OCI-LY7 (cell line): ENCODE measurements at regions not wholly inside any gene's neighbourhood (a gene's known extent, or its start where the extent isn't known, plus 50 kb on each side); places are given as distances from the start of the nearest gene placed in this dataset.

ENCODE experiments used
- BruUV-seq: library from RNA; stranded (reverse); fragments of 400-500 nt; replicated peaks from 2 replicates; lab custom pipeline; 2021; lab: Mats Ljungman, UMichigan
- CTCF ChIA-PET: fragments of 300-600 bp; sonication (Branson Sonifier 250); formaldehyde crosslinking; loops from one replicate; lab custom pipeline; 2022; ENCODE audit warnings: antibody characterized with exemption; ENCODE audit not compliant: unreplicated experiment; lab: Charles Lee
- POLR2A ChIA-PET: fragments of 300-600 bp; sonication (Branson Sonifier 250); formaldehyde crosslinking; loops from one replicate; lab custom pipeline; 2022; ENCODE audit warnings: antibody characterized with exemption; lab: Charles Lee
- DNase-seq: peaks from one replicate; pipeline ENCODE4 v3.0.0-alpha.2; 2015; ENCODE audit warnings: low spot score
- H2AFZ ChIP-seq: fragments of 200-600 bp; sonication (generic), shearing (Covaris generic); 2 replicates; pipeline ENCODE4 v1.6.1; 2014; ENCODE audit warnings: mild to moderate bottlenecking, antibody characterized with exemption, low read length, moderate library complexity
- H3K27ac ChIP-seq: fragments of 200-600 bp; sonication (generic); 2 replicates; pipeline ENCODE4 v1.5.1; 2014; ENCODE audit warnings: mixed run types, low read depth, mild to moderate bottlenecking, moderate library complexity, low read length, inconsistent platforms; ENCODE audit not compliant: poor library complexity, severe bottlenecking
- H3K36me3 ChIP-seq: fragments of 200-600 bp; sonication (generic); 2 replicates; pipeline ENCODE4 v1.6.1; 2014; ENCODE audit warnings: mild to moderate bottlenecking, antibody characterized with exemption, low read length, moderate library complexity, mixed read lengths; ENCODE audit not compliant: insufficient read depth
- H3K4me1 ChIP-seq: fragments of 200-600 bp; sonication (generic); 2 replicates; pipeline ENCODE4 v1.5.1; 2014; ENCODE audit warnings: mild to moderate bottlenecking, low read length; ENCODE audit not compliant: insufficient read depth, poor library complexity, severe bottlenecking
- H3K4me2 ChIP-seq: fragments of 200-600 bp; sonication (generic); 2 replicates; pipeline ENCODE4 v1.6.1; 2014; ENCODE audit warnings: mild to moderate bottlenecking, low read length
- H3K4me3 ChIP-seq: fragments of 200-600 bp; sonication (generic); 2 replicates; pipeline ENCODE4 v1.5.1; 2014; ENCODE audit warnings: mild to moderate bottlenecking, low read depth, low read length; ENCODE audit not compliant: poor library complexity, severe bottlenecking
- H3K79me2 ChIP-seq: fragments of 200-600 bp; sonication (generic); 2 replicates; pipeline ENCODE4 v1.6.1; 2016; ENCODE audit warnings: low read depth, mild to moderate bottlenecking, low read length, moderate library complexity, mixed read lengths; ENCODE audit not compliant: insufficient read depth
- H3K9me2 ChIP-seq: fragments of 200-600 bp; sonication (generic); 2 replicates; pipeline ENCODE4 v1.6.1; 2016; ENCODE audit warnings: mild to moderate bottlenecking, low read length, mixed read lengths; ENCODE audit not compliant: insufficient read depth
- H3K9me3 ChIP-seq: fragments of 200-600 bp; sonication (generic); 2 replicates; pipeline ENCODE4 v1.6.1; 2014; ENCODE audit warnings: mild to moderate bottlenecking, mixed run types, low read length, mixed read lengths
- H4K20me1 ChIP-seq: fragments of 200-600 bp; sonication (generic); 2 replicates; pipeline ENCODE4 v1.6.1; 2014; ENCODE audit warnings: mild to moderate bottlenecking, antibody characterized with exemption, low read length, moderate library complexity, mixed read lengths; ENCODE audit not compliant: insufficient read depth
- CTCF ChIP-seq: fragments of 200-600 bp; sonication (generic); conservative IDR thresholded peaks from 2 replicates; pipeline ENCODE4 v1.5.1; 2014; ENCODE audit warnings: mild to moderate bottlenecking, antibody characterized with exemption, low read length, moderate library complexity, mixed read lengths
- EZH2phosphoT487 ChIP-seq: fragments of 200-600 bp; sonication (generic); IDR thresholded peaks from 2 replicates; pipeline ENCODE4 v1.6.1; 2018; ENCODE audit warnings: low read depth, borderline replicate concordance, mild to moderate bottlenecking, mixed run types, antibody characterized with exemption, low read length, moderate library complexity, mixed read lengths
- intact Hi-C: fragments of 100-400 bp; cut with micrococcal nuclease; formaldehyde crosslinking; loops from one replicate; pipeline ENCODE4 v1.10.0; 2022; ENCODE audit not compliant: unreplicated experiment

GRCh38 chr7:124196519-124196918, 163.7 kb upstream of the TMEM229A start:
- H3K27ac ChIP-seq: no peak overlapping the region
- no peaks in the 10 kb centered on the region for H3K4me1 ChIP-seq
- no peaks in the 10 kb centered on the region for H4K20me1 ChIP-seq
- H3K9me2 ChIP-seq: no peaks in the 10 kb centered on the region
- no peaks in the 10 kb centered on the region for H3K79me2 ChIP-seq
- ChIA-PET CTCF (no interaction called here), POLR2A (interaction anchor here (1.3 kb wide), 1 partner anchor 8 kb away, joined by 4 read pairs; no protein-coding TSS in a partner anchor)
- H2AFZ ChIP-seq: no peak overlapping the region
- H3K4me2 ChIP-seq: no peak overlapping the region
- TF ChIP-seq CTCF: no peak
- TF ChIP-seq EZH2phosphoT487: no peak
- H3K36me3 ChIP-seq: no peaks in the 10 kb centered on the region
- H3K4me3 ChIP-seq: no peak overlapping the region
- BruUV-seq: no TSS peak
- DNase-seq: no peak
- H3K9me3 ChIP-seq: no peaks in the 10 kb centered on the region
- intact Hi-C loops: no loop called here

DNA sequence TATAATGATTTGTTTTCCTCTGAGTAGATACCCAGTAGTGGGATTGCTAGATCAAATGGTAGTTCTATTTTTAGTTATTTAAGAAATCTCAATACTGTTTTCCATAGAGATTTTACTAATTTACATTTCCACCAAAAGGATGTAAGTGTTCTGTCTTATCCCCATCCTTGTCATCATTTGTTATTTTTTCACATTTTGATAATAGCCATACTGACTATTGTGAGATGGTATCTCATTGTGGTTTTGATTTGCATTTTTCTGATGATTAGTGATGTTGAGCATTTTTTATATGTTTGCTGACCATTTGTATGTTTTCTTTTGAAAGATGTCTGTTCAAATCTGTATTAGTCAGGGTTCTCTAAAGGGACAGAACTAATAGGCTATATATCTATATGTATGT, 160.0 kb upstream of the TMEM229A start:
- Histone ChIP-seq H3K4me3 (no peak overlapping the region), H3K9me2 (no peaks in the 10 kb centered on the region), H2AFZ (no peak overlapping the region), H3K9me3 (no peaks in the 10 kb centered on the region), H3K36me3 (no peaks in the 10 kb centered on the region), H3K79me2 (no peaks in the 10 kb centered on the region), H4K20me1 (no peaks in the 10 kb centered on the region), H3K4me1 (no peaks in the 10 kb centered on the region), H3K27ac (no peak overlapping the region), H3K4me2 (no peak overlapping the region)
- TF ChIP-seq EZH2phosphoT487: no peak
- no peak for TF ChIP-seq CTCF
- DNase-seq: no peak
- intact Hi-C loops: no loop called here
- CTCF ChIA-PET: no interaction called here
- no TSS peak for BruUV-seq
- POLR2A ChIA-PET: interaction anchor here (1.4 kb wide), 1 partner anchor 11 kb away, joined by 4 read pairs; no protein-coding TSS in a partner anchor

GRCh38 chr7:124191713-124192112, 158.8 kb upstream of the TMEM229A start:
- intact Hi-C loops: no loop called here
- no peak for DNase-seq
- Histone ChIP-seq H2AFZ (no peak overlapping the region), H3K4me3 (no peak overlapping the region), H3K36me3 (no peaks in the 10 kb centered on the region), H3K9me2 (no peaks in the 10 kb centered on the region), H3K9me3 (no peaks in the 10 kb centered on the region), H4K20me1 (no peaks in the 10 kb centered on the region), H3K27ac (no peak overlapping the region), H3K79me2 (no peaks in the 10 kb centered on the region), H3K4me1 (no peaks in the 10 kb centered on the region), H3K4me2 (no peak overlapping the region)
- CTCF ChIA-PET: no interaction called here
- no TSS peak for BruUV-seq
- POLR2A ChIA-PET: interaction anchor here (1.4 kb wide), 1 partner anchor 13 kb away, joined by 4 read pairs; no protein-coding TSS in a partner anchor
- TF ChIP-seq EZH2phosphoT487 (no peak), CTCF (no peak)
